ENCODE measurements at regions not wholly inside any gene's neighbourhood (a gene's known extent, or its start where the extent isn't known, plus 50 kb on each side); places are given as distances from the start of the nearest gene placed in this dataset.

GRCh38 chr4:114191496-114191895 is 212.0 kb upstream of the ARSJ start:
- TF ChIP-seq CTCF (IDR thresholded peaks at IDR 0.05; ENCODE audit: poor library complexity, severe bottlenecking) (no peak), RAD21 (conservative IDR thresholded peaks at IDR 0.05) (no peak)
